Inflammatory macrophage treated with lipopolysaccharide for 1 hour (primary cell): ENCODE measurements at regions not wholly inside any gene's neighbourhood (a gene's known extent, or its start where the extent isn't known, plus 50 kb on each side); places are given as distances from the start of the nearest gene placed in this dataset.

Source experiments
- DNase-seq, 2 donors: peaks; one replicate each; pipeline ENCODE4 v3.0.0-alpha.2; 2020 to 2022

DNA sequence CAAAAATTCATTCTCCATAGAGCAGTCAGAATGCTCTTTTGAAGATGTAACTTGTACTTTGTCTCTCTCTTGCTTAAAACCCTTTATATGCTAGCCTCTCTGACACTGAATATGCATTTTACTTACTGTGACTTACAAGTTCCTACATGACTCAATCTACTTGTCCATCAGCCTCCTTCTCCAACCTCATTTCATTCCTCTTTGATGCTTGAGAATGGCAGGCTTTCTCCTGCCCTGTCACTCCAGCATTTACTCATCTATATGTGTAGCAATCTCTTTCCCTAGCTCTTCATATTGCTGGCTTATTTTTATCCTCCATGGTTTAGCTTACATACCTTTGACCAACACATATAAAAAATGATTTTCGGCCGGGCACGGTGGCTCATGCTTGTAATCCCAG lies 561.9 kb downstream of the CCER1 start:
- DNase-seq = no peak

DNA sequence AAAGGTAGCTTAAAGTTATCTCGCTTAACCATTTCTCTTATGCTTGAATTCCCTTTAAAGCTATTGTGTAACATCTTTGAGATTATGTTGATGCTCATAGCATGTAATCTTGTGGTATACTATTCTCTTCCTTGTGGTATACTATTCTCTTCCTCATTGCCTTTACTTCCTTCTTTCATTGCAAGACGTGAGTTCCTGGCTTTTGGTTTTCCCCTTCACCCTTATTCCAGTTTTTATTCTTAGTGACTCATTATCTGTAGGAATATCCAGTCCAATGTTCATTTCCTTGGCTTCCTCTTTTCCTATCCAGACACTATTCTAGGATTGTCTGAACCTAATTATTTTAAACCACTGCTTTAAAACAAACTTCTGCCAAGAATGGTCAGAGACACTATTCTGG lies 564.0 kb downstream of the CCER1 start:
- peak; percentile 53 to 56 for DNase-seq

DNA sequence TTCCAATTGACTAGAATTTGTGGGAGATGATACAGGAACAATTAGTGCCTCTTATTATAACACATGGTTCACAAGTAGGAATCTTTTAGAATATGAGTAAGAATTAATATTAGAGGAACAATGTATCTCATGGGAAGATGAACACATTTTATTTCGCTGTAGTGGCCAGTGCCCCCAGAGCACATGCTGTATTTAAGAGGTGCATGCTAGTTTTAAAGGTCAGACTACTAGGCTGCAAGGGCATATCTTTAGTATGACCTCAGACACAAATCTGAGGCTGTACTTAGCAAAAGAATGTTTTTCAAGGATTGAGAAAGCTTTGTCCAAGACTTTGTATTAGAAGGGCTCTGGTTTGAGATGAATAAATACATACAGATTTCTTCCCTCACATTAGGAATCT lies 586.9 kb downstream of the CCER1 start:
- no peak for DNase-seq

DNA sequence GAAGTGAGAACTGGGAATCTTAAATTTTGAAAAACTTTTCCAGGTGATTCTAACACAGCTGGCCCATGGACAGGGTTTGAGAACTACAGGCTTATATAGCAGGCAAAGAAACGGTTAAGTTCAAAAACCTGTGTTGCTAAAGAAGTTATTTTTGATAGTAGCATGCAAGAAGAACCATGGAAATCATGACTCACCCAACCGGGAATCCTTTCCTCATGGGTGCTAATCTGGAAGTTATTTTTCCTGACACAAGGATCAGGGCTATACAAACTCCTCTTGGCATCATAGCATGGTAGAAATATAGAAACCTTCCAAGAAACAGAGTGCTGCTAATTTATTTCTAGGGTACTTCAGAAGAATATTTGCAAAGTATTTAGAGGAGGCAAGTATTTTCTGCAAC lies 588.7 kb downstream of the CCER1 start:
- DNase-seq = no peak

DNA sequence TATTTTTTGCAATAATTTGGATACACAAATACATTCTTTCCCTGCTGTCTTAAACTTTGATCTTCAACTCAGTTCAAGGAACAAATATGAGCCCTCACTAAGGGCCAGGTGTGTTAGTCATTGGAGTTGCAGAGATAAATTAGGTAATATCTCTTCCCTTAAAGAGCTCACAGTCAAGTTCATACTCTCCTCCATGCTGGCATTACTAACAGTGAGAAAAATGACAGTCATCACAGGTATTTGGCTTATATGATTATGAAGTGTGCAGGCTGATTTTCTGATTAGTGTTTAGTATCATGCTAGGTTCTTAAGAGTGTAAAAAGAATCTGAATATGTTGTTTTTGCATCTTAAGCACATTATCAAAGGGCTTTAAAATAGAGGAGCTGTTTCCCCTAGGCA lies 594.7 kb downstream of the CCER1 start:
- no peak for DNase-seq

DNA sequence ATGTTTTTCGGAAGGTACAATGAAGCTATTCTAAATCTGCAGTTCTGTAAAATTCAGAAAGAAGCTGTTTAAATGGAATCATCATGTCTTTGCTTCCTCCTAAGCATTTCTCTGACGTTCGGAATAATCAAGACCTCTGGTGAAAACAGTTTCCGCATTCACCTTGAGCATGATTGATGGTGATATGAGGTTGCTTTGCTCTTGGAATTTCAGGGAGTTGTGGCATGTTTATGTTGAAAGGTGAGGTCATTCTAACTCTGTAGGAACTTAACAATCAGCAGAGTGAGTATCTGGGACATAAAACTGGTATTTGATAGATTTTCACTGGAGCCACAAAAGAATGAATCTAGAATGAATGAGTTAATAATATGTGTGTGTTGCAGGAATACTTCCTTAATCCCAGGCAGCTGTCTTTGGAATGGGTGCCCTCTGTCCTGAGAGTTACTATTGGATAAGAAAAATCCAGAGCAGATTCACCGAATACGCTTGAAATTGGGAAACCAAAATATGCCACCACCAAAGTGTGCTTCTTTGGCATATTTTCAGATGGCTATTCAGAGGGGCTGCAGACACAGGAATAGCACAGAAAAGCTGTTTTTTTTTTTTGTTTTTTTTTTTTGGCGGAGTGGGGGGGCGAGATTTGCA lies 599.1 kb downstream of the CCER1 start:
- DNase-seq = no peak

DNA sequence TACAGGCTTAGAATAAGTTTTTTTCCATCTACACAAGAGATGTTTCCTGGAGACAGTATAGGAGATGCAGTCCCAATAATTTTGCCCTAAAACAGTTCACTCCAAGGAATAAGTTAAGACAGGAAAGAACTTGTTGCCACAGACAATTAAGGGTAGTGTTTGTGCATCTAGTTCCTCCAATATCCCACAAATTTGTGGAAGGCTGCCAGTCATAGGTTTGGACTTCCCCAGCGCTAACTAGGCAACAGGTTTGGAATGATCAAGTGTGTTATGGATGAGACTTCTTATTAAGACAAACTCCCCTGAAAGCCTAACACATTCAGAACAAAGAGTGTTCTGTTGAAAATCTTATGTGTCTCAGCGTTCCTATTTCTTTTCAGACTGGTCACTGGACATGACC lies 611.0 kb downstream of the CCER1 start:
- no peak for DNase-seq

DNA sequence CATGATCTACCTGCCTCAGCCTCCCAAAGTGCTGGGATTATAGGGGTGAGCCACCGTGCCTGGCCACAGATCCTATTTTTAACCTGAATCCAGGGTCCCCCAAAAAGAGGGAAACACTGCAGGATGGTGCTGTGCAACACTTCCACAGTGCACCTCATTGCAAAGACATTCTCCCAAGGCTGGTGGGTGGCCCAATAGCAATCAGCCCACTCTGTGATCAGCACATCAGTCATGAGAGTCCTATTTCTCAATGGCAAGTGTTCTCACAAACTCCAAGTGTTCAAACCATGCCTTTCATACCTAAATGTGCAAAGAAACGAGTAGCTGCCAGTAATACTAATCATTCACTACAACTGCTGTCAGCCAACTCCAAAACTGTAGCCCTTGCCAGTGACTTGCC lies 612.9 kb downstream of the CCER1 start:
- DNase-seq = no peak

DNA sequence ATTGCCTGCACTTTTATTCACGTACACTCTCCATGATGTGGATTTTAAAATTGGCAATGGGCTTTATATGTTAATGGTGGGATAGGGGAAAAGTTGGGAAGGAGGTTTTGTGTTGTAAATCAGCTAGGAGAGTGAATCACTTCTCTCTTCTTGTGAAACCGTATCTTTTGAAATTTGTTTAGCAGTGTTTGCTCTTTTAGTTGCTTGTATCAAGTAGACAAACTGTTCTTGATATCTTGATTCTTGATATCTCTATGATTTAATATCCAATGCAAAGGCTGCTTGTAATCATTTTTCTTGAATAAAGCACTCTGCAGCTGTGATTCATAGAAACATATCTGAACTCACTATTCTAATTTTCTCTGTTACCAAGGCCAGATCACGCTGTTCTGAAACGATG lies 615.1 kb downstream of the CCER1 start:
- no peak for DNase-seq

DNA sequence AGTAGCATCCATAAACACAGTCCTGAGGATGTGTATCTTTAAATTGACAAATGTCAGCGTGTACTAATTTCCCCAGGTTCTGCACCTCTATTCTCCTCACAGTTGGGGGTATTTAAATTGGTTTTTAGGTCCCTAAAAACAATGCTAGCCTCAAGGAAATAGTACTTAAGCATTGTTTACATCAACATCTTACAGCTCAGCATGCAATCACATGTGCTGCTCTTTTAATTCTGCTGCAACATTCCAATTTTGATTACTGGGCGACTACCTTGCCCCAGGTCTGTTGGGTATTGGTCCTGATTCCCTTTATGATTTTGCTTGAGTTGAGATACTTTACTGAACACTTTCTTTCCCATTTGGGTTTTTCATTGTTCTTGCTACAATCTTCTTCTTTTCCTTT lies 616.6 kb downstream of the CCER1 start:
- no peak for DNase-seq

DNA sequence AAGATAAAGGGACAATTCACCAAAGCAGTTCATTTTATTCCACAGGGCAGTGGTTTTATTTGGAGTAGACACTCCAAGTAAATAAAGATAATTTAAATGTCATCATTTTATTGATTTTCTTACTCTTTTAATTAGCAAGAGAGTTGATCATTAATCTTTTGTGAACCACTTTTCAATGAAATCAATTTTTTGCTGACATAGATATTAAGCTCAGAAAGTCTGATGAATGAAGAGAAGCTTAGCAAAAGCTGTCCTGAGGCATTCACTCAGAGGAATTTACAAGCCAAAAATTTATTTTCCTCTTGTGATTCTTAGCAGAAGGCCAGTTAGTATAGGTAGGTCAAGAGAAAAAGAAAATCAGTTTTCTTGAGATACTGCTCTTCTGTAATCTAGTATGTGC lies 618.0 kb downstream of the CCER1 start:
- no peak for DNase-seq

DNA sequence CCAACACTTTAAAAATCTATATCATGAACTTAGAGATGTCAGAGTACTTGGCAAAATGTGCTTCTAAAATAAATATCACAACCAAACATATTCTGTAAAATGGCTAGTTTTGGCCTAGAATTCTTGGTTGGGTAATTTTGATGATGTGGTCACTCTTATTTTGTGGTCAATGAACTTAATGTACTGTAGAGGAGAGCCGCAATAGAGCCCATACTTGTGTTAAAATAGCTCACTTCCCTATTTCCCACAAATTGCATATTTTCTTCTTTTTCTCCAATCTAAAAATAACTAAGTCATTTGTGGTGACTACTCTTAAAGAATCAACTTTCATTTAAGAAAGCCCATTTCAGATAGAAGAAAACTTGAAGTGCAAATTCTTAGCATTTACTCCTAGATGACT lies 619.4 kb downstream of the CCER1 start:
- DNase-seq = peak; percentile 31 to 55

DNA sequence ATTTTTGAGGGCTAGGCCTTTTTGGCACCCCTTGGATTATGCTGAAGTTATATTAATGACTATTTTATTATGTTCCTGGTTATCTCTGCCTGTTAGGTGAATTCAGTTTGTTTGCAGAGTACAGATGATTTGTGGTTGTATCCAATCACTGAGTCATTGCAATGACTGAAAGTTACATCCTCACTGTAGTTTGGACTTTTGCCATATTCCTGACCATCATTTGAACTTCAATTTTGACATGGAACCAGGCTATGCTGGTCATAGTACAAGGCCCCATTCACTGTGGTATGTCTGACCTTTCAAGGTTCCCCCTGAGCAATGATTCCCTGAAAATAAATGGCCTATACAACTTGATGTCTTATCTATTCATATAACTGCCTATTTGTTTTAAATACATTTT lies 621.0 kb downstream of the CCER1 start:
- no peak for DNase-seq

DNA sequence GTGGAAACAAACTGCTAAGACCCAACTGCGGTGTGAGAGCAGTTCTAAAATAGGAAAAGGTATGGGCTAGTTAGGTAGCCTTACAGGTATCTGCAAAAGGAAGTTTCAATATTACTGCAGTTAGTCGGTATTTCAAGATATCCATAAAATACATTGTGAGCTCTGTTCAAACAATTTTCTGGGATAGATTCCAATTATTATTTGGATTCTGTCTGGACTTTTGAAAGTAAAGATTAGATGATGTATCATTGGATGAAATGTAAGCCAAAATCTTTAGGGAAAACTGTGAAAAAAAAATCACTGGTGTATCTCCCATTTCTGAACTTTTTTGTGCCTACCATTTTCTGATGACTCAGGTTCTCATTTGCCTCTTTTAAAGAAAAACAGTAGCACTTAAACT lies 621.6 kb downstream of the CCER1 start:
- no peak for DNase-seq

DNA sequence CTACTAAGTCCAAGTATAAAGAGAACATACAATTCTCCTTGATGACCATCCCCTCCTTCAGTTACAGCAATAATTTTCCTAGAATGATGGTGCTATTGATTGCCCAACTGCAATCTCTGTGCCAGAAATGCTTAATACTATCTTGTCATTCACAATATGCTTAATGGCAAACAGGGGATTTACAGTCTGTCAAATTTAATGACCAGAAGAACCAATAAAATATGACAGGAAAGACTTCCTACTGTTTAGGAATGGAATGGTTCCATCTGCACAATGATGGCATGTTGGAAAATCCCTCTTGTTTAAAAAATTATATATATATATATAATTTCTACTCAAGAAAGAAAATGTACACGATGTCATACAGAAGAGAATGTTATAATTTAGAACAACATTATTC lies 623.2 kb downstream of the CCER1 start:
- no peak for DNase-seq

DNA sequence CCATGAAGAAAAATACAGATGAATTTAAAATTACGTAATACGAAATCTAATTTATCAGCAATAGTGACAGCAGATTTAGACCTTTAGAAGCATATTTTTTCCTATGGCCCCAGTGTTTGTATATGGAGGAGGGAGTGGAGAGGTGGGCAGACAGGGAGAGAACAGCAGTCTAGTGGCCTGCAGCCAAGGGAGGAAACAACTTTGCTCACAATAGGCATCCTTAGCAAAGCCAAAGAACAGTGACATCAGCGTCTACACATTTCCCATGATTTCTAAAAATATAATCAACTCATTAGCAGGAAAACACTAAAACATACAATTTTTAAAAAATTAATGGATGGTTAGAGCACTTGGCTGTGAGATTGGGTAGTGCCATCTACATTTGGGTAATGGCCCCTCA lies 622.6 kb upstream of the ATP2B1 start:
- no peak for DNase-seq

DNA sequence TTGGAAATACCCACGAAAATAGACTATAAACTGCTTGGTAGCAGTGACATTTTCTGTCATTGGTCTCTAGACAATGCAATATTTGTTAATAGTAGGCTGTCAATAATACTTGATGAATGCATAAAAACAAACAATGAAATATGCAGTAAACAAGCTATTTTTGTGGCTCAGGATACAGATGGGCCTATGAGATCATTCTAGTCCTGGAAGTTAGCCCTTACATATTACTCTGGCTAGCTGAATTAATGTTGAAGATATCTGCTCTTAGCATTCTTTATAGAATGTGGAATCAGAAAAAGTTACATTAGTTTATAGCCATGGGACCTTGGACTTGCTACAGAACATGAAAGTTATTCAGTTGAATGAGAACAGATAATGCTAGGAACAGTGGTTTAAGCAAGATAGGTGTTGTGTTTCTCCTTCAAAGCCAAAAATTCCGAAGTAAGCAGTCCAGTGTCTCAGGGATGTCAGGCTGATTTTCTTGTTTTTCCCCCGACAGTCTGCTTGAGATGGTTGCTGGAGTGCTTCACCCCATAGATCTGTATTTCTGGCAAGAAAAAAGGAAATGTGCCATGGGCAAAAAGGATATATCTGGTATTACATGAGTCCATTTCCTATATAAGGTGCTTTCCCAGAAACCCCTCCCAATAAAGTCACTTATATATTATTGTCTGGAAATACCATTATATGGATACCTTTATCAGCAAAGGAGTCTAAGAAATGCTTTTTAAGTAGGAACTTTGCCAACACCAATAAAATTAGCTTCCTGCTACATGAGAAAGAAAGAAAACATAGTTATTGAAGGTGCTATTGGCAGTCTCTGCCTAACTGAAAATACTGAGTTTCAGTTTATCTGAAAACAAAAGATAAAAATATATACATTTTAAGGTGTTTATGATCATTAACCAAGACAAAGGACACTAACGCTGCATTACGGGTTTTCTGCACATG lies 619.4 kb upstream of the ATP2B1 start:
- DNase-seq = no peak

DNA sequence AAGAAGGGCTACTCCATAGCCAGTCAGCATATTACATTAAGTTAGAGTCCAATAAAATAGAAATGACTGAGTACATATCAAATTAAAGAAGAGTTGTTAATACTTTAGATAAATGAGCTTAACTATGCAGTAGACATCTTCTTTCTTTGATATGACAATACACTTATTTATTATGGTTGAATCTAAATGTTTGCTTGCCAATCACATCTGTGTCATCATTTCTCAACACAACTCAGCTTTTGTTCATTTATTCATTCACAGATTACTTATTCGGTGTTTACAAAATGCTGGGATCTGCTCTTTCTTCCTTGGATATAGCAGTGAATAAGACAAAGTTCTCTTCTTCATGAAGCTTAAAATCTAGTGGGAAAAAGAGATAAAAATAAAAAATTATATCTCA lies 614.6 kb upstream of the ATP2B1 start:
- no peak for DNase-seq

DNA sequence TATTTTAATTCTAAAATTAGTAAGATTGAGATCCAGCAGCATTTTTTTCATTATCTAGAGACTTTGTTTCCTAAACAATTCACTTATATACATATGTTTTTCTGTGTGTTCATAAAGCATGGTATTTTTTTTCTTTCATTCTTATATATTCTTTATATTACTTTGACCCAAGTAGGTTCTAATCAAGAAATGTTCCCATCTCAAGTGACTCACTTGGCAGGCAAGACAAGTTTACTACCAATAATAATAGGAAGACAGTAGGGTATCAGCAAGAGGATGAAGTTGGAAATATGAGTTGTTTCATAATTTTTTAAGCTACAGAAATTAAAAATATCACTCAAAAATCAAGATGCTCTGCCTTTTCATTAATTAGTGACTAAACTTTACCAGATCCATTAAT lies 613.4 kb upstream of the ATP2B1 start:
- no peak for DNase-seq

DNA sequence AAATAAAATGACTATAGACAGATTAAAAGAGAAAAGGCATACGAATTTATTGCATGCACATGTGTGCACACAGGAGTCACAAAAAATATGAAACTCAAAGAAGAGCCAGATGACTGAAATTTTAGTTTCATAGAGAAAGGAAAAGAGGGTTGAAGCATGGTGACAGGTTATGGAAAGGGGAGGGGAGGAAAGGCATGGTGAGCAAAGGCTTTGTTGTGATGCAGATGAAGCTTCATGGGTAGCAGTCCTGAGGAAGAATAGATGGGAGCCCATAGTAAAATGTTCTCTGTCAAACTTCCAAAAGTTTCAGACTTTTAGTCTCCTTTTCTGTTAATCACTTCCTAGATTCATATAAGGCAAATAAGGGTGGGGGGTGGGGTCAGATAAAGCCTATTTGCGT lies 612.7 kb upstream of the ATP2B1 start:
- no peak for DNase-seq

DNA sequence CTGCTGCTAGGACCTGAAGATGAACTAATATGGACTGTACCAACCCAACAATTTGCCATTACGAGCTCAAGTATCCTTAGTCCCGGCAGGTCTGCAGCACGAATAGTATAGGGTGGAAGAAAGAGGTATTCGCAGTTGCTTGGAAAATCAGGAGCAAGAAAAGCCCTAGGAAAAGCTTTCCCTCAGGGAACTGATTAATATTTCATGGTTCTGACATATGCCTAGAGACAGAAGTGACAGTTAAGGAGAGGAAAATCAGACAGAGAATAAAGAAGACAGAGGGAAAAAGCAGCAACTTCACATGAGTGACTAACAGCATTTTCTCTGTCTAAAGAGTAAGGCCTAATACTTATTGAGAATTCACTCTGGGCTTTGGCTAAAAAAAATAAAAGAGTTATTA lies 602.9 kb upstream of the ATP2B1 start:
- no peak for DNase-seq

DNA sequence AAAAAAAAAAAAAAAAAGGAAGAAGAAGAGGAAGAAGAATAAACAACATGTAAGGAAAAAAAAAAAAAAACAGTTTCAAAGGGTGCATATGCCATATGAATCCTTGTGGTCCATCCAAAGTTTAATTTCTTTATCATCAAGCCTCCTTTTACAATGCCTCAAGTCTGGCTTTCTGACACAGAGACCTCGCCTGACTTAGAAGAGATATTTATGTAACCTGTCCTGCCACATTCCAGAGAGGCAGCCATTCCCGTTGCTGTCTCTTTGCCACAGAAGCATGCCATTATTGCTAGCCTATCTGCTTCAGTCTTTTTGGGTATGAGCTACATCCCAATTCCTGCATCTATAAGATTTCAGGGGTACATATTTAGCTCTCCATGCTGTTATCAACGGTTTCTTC lies 596.7 kb upstream of the ATP2B1 start:
- DNase-seq = no peak

DNA sequence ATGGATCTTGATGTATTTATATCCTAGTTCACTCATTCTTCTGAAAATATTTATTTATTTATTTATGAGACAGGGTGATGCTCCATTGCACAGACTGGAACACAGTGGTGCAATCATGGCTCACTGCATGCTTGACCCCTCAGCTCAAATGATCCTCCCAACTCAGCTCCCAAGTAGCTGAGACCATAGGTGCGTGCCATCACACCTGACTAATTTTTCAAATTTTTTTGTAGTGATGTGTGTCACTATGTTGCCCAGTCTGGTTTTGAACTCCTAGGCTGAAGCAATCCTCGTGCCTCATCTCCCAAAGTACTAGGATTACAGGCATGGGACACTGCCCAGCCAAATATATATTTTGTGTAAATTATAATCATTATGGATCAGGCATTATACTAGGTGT lies 595.6 kb upstream of the ATP2B1 start:
- DNase-seq = no peak

DNA sequence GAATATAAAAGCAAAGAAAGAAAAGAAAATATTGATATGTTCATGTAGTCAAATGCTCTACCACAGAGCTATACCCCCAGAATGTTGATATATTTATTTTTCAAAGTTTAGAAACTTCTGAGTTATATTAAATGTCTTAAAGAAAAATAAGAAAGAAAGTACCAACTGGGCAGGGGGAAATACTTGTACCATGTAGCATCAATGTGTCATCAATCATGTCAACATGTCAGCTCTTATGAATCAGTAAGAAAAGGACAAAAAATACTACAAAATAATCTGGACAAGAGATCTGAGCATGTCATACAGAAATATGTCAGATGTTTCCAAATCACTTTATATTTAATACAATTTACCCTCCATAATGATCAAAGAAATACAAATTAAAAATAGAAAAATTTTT lies 595.1 kb upstream of the ATP2B1 start:
- no peak for DNase-seq
